ENCODE measurements at regions not wholly inside any gene's neighbourhood (a gene's known extent, or its start where the extent isn't known, plus 50 kb on each side); places are given as distances from the start of the nearest gene placed in this dataset.

DNA sequence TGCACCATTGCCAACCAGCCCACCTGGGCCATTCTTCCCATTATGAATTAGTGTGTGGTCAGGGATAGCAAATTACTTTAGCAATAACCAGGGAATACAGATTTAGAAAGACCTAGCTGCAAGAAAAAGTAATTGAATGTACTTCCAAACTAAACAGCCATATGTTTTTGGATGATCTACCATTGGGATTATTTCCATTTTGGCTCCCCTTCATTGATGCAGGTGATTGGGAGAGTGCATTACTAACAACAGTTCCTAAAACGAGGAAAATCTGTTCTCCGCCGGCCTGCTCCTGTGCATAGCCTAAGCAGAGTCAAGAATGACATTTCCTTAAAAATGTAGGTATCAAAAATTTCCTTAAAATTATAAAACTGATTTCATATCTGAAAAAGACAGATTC, 58.5 kb downstream of the MAIP1 start:
- no peaks in the 10 kb centered on the region for H3K36me3 Mint-ChIP-seq (ENCODE audit: low read depth)
- no peak overlapping the region for H3K4me3 Mint-ChIP-seq
- no peaks in the 10 kb centered on the region for H3K4me1 Mint-ChIP-seq
- no peak overlapping the region for H3K27ac Mint-ChIP-seq
- peaks cover 19% of the 10 kb centered on the region for H3K9me3 Mint-ChIP-seq
- H3K27me3 Mint-ChIP-seq (ENCODE audit: low read depth): no peaks in the 10 kb centered on the region
- TF ChIP-seq, protein P1, sequence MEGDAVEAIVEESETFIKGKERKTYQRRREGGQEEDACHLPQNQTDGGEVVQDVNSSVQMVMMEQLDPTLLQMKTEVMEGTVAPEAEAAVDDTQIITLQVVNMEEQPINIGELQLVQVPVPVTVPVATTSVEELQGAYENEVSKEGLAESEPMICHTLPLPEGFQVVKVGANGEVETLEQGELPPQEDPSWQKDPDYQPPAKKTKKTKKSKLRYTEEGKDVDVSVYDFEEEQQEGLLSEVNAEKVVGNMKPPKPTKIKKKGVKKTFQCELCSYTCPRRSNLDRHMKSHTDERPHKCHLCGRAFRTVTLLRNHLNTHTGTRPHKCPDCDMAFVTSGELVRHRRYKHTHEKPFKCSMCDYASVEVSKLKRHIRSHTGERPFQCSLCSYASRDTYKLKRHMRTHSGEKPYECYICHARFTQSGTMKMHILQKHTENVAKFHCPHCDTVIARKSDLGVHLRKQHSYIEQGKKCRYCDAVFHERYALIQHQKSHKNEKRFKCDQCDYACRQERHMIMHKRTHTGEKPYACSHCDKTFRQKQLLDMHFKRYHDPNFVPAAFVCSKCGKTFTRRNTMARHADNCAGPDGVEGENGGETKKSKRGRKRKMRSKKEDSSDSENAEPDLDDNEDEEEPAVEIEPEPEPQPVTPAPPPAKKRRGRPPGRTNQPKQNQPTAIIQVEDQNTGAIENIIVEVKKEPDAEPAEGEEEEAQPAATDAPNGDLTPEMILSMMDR (IDR thresholded peaks at IDR 0.05; ENCODE audit: unreplicated experiment in 3 of 3): no peak

DNA sequence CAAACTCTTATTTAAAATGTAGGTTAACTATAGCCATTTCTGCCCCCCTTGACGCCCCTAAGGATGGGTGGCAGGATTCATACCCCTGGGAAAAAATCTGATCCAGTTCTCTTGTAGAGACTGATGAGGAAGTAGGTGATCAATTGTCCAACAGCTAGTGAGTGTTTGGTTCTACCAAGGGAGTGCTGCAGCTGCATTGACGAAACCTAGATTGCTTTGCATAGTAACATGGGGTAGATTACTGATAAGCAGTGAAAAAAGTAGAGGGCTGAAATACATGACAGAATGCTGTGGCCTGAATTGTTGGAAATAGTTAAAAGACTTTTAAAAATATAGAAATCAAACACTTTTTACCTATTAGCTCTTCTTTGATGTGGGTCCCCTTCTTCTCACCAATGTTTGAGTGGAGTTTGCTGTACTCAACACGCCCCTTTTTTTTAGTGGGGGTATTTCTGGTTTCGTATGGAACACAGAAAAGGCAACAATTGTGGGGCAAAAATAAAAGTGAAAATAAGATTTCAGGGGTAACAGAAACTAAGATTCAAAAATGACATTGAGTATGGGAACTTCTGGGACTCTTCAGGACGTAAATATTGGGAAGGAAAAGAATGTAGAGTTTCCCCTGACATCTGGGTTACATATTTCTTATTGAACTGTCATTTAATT, 66.2 kb downstream of the MAIP1 start:
- no peak overlapping the region for H3K27ac Mint-ChIP-seq
- no peaks in the 10 kb centered on the region for H3K27me3 Mint-ChIP-seq (ENCODE audit: low read depth)
- H3K4me1 Mint-ChIP-seq: peaks cover 11% of the 10 kb centered on the region
- no peaks in the 10 kb centered on the region for H3K36me3 Mint-ChIP-seq (ENCODE audit: low read depth)
- TF ChIP-seq, protein P1 (IDR thresholded peaks at IDR 0.05; ENCODE audit: unreplicated experiment in 3 of 3): no peak
- peaks cover 32% of the 10 kb centered on the region for H3K9me3 Mint-ChIP-seq
- no peak overlapping the region for H3K4me3 Mint-ChIP-seq

DNA sequence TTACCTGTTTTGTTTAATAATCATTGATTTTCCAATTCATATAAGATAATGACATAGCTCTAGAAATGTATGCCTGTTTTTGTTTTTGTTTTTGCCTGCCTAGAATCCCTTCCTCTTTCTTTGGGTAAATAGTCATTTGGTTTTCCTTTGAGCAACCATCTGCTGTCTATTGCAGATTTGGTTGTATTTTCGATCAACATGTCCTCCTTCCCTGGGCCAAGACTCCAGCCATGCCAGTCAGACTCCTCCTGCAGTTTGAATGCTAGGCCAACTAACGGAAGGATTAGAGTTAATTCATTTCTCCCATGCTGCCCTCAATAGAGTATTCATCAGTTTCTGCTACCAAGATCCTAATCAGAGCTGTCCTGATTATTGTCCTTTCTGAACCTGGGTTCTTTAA, 67.1 kb downstream of the MAIP1 start:
- no peak overlapping the region for H3K4me3 Mint-ChIP-seq
- H3K27me3 Mint-ChIP-seq (ENCODE audit: low read depth): peaks cover 5% of the 10 kb centered on the region
- H3K9me3 Mint-ChIP-seq: peaks cover 32% of the 10 kb centered on the region
- H3K27ac Mint-ChIP-seq: no peak overlapping the region
- H3K4me1 Mint-ChIP-seq: peaks cover 16% of the 10 kb centered on the region
- TF ChIP-seq, protein P1 (IDR thresholded peaks at IDR 0.05; ENCODE audit: unreplicated experiment in 3 of 3): no peak
- no peaks in the 10 kb centered on the region for H3K36me3 Mint-ChIP-seq (ENCODE audit: low read depth)

DNA sequence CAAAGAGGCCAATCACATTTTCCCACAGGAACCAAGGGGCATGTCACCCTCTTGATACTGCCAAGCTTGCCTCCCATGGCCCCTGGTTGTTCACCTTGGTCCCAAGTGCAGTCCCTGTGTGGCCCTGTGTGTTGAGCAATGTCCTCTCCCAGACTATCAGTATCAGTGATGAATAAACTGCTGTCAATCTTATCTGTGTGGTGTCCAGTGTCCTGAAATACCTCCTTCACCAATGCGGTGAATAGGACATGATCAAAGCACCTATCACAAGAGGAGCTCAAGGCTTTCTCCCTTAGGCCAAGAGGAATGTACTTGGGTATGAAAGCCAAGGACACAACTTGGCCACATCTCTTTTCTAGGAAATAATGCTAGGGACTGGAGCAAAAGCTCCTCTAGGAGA, 68.2 kb downstream of the MAIP1 start:
- Mint-ChIP-seq H3K27ac (no peak overlapping the region), H3K36me3 (ENCODE audit: low read depth) (no peaks in the 10 kb centered on the region), H3K9me3 (peaks cover 25% of the 10 kb centered on the region)

DNA sequence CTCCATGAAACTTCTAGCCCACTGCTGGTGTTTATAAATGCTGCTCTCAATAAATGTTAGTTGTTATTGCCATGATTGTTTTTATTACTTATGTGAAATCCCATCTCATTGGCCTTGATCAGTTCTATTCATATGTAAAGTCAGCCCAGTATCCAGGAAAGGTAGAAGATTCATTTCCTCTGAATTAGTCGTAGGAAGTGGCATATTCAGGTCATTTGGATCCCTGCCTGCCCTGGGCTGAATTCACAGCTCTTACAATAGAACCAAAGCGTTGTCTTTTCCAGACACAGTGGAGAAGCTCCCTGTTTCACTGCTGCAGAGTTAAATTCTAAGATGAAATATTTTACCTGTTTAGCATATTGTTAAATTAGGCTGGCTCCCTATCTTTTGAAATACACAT, 70.3 kb downstream of the MAIP1 start:
- no peaks in the 10 kb centered on the region for H3K36me3 Mint-ChIP-seq (ENCODE audit: low read depth)
- peaks cover 24% of the 10 kb centered on the region for H3K4me1 Mint-ChIP-seq
- H3K27me3 Mint-ChIP-seq (ENCODE audit: low read depth): peaks cover 5% of the 10 kb centered on the region
- H3K4me3 Mint-ChIP-seq: no peak overlapping the region
- TF ChIP-seq, protein P1 (IDR thresholded peaks at IDR 0.05; ENCODE audit: unreplicated experiment in 3 of 3): no peak
- peak overlapping the region; percentile 77 to 84 (median 78) for H3K27ac Mint-ChIP-seq
- peaks cover 19% of the 10 kb centered on the region for H3K9me3 Mint-ChIP-seq

More for the DNA sequence above, 68.2 kb downstream of the MAIP1 start:
- peaks cover 22% of the 10 kb centered on the region for H3K4me1 Mint-ChIP-seq
- peaks cover 5% of the 10 kb centered on the region for H3K27me3 Mint-ChIP-seq (ENCODE audit: low read depth)
- TF ChIP-seq, protein P1 (IDR thresholded peaks at IDR 0.05; ENCODE audit: unreplicated experiment in 3 of 3): no peak
- H3K4me3 Mint-ChIP-seq: no peak overlapping the region

All from nephron (organoid).